ENCODE measurements at regions not wholly inside any gene's neighbourhood (a gene's known extent, or its start where the extent isn't known, plus 50 kb on each side); places are given as distances from the start of the nearest gene placed in this dataset.
"Not testable (repeated sequence)": the region's sequence is repeated elsewhere in the genome, so short reads cannot be mapped to it uniquely, and the experiment has no call there.

- TF ChIP-seq CTCF (optimal IDR thresholded peaks at IDR 0.05 in 1 of 3, IDR thresholded peaks at IDR 0.05 in 1 of 3, conservative IDR thresholded peaks at IDR 0.05 in 1 of 3; ENCODE audit: extremely low read depth in 1 of 3, insufficient read depth in 2 of 3, low read length in 3 of 3); EZH2 (IDR thresholded peaks at IDR 0.05; ENCODE audit: low read length): not testable (repeated sequence)
Observed at GRCh38 chr4:170881646-170882045, 791.9 kb upstream of the AADAT start.
